ENCODE measurements at regions not wholly inside any gene's neighbourhood (a gene's known extent, or its start where the extent isn't known, plus 50 kb on each side); places are given as distances from the start of the nearest gene placed in this dataset.

- peak; percentile 77 for FAIRE-seq
- DNase-seq (ENCODE audit: low spot score): peak; percentile 86
Observed at GRCh38 chr5:160175438-160176218, 53.7 kb upstream of the FABP6 start.

- no peak for FAIRE-seq
- no peak for DNase-seq (ENCODE audit: low spot score)
Observed at GRCh38 chr5:160174780-160175437, 54.4 kb upstream of the FABP6 start.

GRCh38 chr5:160174290-160174689 lies 55.0 kb upstream of the FABP6 start:
- FAIRE-seq (no peak), DNase-seq (ENCODE audit: low spot score) (no peak)

GRCh38 chr5:160171666-160172065 lies 52.4 kb upstream of the PWWP2A start:
- FAIRE-seq: no peak
- no peak for DNase-seq (ENCODE audit: low spot score)

- FAIRE-seq (no peak), DNase-seq (ENCODE audit: low spot score) (no peak)
Observed at GRCh38 chr5:160169326-160169725, 50.1 kb upstream of the PWWP2A start.
